Sigmoid colon (tissue), 4 donors: ENCODE measurements at regions not wholly inside any gene's neighbourhood (a gene's known extent, or its start where the extent isn't known, plus 50 kb on each side); places are given as distances from the start of the nearest gene placed in this dataset.

ENCODE experiments used
- CTCF ChIP-seq, 4 experiments: fragments of 450-650 bp in 3 of 4; fragments of 200-600 bp in 1 of 4; IDR thresholded peaks; one replicate each; pipeline ENCODE4 v1.5.1; 2016 to 2019; ENCODE audit warnings: antibody characterized with exemption in 4 of 4, mild to moderate bottlenecking in 3 of 4, moderate library complexity in 2 of 4
- POLR2A ChIP-seq, 2 donors: fragments of 450-650 bp; IDR thresholded peaks; one replicate each; pipeline ENCODE4 v1.6.1; 2016; ENCODE audit warnings: antibody characterized with exemption in 2 of 2, mild to moderate bottlenecking in 2 of 2, moderate library complexity in 2 of 2
- POLR2AphosphoS5 ChIP-seq, 4 donors: sonication (generic); formaldehyde crosslinking; IDR thresholded peaks; one replicate each; pipeline ENCODE4 v1.6.1; 2017; ENCODE audit warnings: antibody characterized with exemption in 4 of 4

- TF ChIP-seq CTCF (IDR thresholded peaks at IDR 0.05) (no peak), POLR2A (IDR thresholded peaks at IDR 0.05) (no peak), POLR2AphosphoS5 (IDR thresholded peaks at IDR 0.05) (no peak)
These were observed 173.3 kb upstream of the SYT13 start for GRCh38 chr11:45459491-45459890.
